Vagina (tissue), 2 donors: ENCODE measurements at regions not wholly inside any gene's neighbourhood (a gene's known extent, or its start where the extent isn't known, plus 50 kb on each side); places are given as distances from the start of the nearest gene placed in this dataset.

Experiments
- DNase-seq, 2 donors: peaks; one replicate each; pipeline ENCODE4 v3.0.0-alpha.2; 2017; ENCODE audit errors: extremely low spot score in 2 of 2
- H3K27ac ChIP-seq: fragments of 200-600 bp; sonication (generic); one replicate; pipeline ENCODE4 v1.5.1; 2019
- H3K27me3 ChIP-seq: fragments of 200-600 bp; sonication (generic); one replicate; pipeline ENCODE4 v1.5.1; 2019
- H3K36me3 ChIP-seq, 2 donors: fragments of 200-600 bp; sonication (generic); one replicate each; pipeline ENCODE4 v1.5.1; 2017 to 2019
- H3K4me1 ChIP-seq: fragments of 200-600 bp; sonication (generic); one replicate; pipeline ENCODE4 v1.5.1; 2019
- H3K4me3 ChIP-seq, 2 donors: fragments of 200-600 bp; sonication (generic); 1 replicate in 1 of 2; 2 replicates in 1 of 2; pipeline ENCODE4 v1.5.1; 2016 to 2019
- H3K9me3 ChIP-seq: fragments of 200-600 bp; sonication (generic); one replicate; pipeline ENCODE4 v1.5.1; 2019
- POLR2A ChIP-seq, 2 donors: fragments of 450-650 bp; IDR thresholded peaks; one replicate each; pipeline ENCODE4 v1.6.1; 2017; ENCODE audit warnings: antibody characterized with exemption in 2 of 2, mild to moderate bottlenecking in 2 of 2, moderate library complexity in 2 of 2
- POLR2AphosphoS5 ChIP-seq, 2 donors: sonication (generic); formaldehyde crosslinking; IDR thresholded peaks; one replicate each; pipeline ENCODE4 v1.9.0; 2017; ENCODE audit warnings: antibody characterized with exemption in 2 of 2, mild to moderate bottlenecking in 2 of 2, low read depth in 1 of 2; ENCODE audit not compliant: insufficient read depth in 1 of 2
- intact Hi-C: fragments of 100-400 bp; cut with DNase I; formaldehyde crosslinking; loops from one replicate; pipeline ENCODE4 v1.15.1; 2023
- TF ChIP-seq, protein P1 (sequence below), 3 experiments: fragments of 450-650 bp in 2 of 3; fragments of 200-600 bp in 1 of 3; sonication (generic) in 1 of 3; IDR thresholded peaks; one replicate each; pipeline ENCODE4 v1.5.1; 2017 to 2019; ENCODE audit warnings: antibody characterized with exemption in 3 of 3, mild to moderate bottlenecking in 2 of 3, moderate library complexity in 2 of 3

GRCh38 chr12:39240587-39240986 lies 202.3 kb downstream of the KIF21A start:
- intact Hi-C loops: no loop called here
- no peaks in the 10 kb centered on the region for H3K4me1 ChIP-seq
- H3K27me3 ChIP-seq: no peaks in the 10 kb centered on the region
- H3K9me3 ChIP-seq: no peaks in the 10 kb centered on the region
- H3K4me3 ChIP-seq: no peak overlapping the region
- no peak for TF ChIP-seq POLR2AphosphoS5 (IDR thresholded peaks at IDR 0.05; ENCODE audit: insufficient read depth in 1 of 2, low read depth in 1 of 2)
- TF ChIP-seq, protein P1, sequence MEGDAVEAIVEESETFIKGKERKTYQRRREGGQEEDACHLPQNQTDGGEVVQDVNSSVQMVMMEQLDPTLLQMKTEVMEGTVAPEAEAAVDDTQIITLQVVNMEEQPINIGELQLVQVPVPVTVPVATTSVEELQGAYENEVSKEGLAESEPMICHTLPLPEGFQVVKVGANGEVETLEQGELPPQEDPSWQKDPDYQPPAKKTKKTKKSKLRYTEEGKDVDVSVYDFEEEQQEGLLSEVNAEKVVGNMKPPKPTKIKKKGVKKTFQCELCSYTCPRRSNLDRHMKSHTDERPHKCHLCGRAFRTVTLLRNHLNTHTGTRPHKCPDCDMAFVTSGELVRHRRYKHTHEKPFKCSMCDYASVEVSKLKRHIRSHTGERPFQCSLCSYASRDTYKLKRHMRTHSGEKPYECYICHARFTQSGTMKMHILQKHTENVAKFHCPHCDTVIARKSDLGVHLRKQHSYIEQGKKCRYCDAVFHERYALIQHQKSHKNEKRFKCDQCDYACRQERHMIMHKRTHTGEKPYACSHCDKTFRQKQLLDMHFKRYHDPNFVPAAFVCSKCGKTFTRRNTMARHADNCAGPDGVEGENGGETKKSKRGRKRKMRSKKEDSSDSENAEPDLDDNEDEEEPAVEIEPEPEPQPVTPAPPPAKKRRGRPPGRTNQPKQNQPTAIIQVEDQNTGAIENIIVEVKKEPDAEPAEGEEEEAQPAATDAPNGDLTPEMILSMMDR (IDR thresholded peaks at IDR 0.05): no peak
- no peak for TF ChIP-seq POLR2A (IDR thresholded peaks at IDR 0.05)
- no peaks in the 10 kb centered on the region for H3K36me3 ChIP-seq
- H3K27ac ChIP-seq: no peak overlapping the region
- no peak for DNase-seq

DNA sequence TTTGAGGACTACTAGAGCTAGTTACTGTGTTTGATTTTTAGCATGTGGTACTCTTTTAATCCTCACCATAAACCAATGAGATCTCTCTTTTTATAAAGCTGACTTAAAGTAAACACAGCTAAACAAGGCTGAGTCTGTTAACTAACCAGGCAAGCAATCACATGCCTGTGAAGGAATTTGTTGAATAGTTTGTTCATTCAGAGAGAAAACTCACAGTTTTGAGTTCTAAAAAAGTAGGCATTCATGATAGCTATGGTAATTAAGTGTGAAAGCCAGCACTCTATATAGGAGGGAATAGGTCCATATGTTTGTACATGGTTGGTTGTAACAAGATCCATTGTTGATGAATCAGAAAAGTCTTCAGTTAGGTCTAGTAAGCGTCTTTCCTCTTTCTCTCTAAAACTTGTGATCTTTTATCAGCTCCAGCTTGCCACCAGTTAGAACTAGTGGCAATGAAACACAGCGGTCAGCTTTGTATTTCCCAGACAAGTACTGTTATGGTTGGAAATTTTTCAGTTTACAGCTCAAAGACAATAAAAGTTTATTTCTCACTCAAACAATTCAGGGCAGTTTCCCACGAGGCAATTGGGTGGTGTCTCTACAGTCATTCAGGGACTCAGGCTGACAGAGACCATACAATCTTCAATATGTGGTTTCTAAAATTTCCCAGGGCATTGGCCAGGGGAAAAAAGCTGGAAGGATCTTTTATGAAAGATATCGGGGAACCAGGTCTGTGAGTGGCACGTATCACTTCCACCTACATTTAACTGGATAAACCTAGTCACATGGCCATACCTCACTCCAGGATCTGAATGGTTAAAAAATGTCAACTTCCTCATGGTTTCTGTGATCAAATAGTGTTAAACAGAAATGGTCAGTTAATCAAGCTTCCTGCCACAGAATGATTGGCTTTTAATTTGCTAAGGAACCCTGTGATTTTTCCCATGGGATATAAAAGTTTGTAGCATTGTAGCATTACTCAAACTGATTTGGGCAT lies 203.1 kb downstream of the KIF21A start:
- Histone ChIP-seq H3K4me3 (no peak overlapping the region), H3K9me3 (no peaks in the 10 kb centered on the region), H3K27ac (no peak overlapping the region), H3K4me1 (no peaks in the 10 kb centered on the region), H3K27me3 (no peaks in the 10 kb centered on the region), H3K36me3 (no peaks in the 10 kb centered on the region)
- intact Hi-C loops: no loop called here
- DNase-seq: no peak
- TF ChIP-seq POLR2A (IDR thresholded peaks at IDR 0.05): no peak
- TF ChIP-seq POLR2AphosphoS5 (IDR thresholded peaks at IDR 0.05; ENCODE audit: insufficient read depth in 1 of 2, low read depth in 1 of 2): no peak
- TF ChIP-seq, protein P1 (IDR thresholded peaks at IDR 0.05): no peak

- no peak overlapping the region for H3K27ac ChIP-seq
- no peak for DNase-seq
- no peaks in the 10 kb centered on the region for H3K4me1 ChIP-seq
- H3K4me3 ChIP-seq: no peak overlapping the region
- H3K9me3 ChIP-seq: no peaks in the 10 kb centered on the region
- no peaks in the 10 kb centered on the region for H3K27me3 ChIP-seq
- no peaks in the 10 kb centered on the region for H3K36me3 ChIP-seq
- intact Hi-C loops: no loop called here
- TF ChIP-seq, protein P1 (IDR thresholded peaks at IDR 0.05): no peak
- TF ChIP-seq POLR2A (IDR thresholded peaks at IDR 0.05) (no peak), POLR2AphosphoS5 (IDR thresholded peaks at IDR 0.05; ENCODE audit: insufficient read depth in 1 of 2, low read depth in 1 of 2) (no peak)
Observed at GRCh38 chr12:39237004-39237403, 205.9 kb downstream of the KIF21A start.

DNA sequence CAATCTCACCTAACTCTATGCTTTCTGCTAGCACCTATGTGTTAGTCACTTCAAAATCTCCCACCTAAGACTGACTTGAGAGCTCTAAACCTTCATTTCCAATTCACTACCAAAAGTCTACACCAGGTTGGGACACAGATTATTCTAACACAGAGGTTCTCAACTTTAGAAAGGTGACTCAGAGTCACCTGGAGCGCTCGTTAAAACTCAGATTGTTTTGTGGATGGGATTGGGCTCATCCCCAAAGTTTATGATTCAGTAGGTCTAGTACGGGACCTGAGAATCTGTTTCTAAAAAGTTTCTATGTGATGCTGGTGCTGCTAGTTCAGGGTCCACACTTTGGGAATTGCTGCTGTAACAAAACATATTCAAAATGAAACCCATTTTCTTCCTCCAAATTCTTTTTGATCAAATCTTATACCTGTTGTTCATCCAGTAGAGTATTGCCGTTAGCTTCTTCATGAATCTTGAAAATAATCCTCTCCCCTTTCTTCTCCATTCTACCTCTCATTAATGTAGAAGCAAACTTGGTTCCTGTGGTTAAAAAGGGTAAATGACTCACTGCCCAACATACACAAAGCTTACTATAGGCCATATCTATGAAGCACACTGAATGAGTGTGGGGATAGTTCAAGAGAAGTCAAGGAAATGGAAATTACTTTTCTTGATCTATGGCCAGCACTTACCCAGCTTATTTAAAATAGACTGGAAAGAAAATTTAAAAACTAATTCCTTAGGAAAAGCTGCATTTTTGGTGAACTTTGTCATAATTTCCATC lies 206.7 kb downstream of the KIF21A start:
- Histone ChIP-seq H3K9me3 (no peaks in the 10 kb centered on the region), H3K4me1 (no peaks in the 10 kb centered on the region), H3K4me3 (no peak overlapping the region), H3K27me3 (no peaks in the 10 kb centered on the region), H3K27ac (no peak overlapping the region), H3K36me3 (no peaks in the 10 kb centered on the region)
- TF ChIP-seq POLR2A (IDR thresholded peaks at IDR 0.05) (no peak), POLR2AphosphoS5 (IDR thresholded peaks at IDR 0.05; ENCODE audit: insufficient read depth in 1 of 2, low read depth in 1 of 2) (no peak)
- TF ChIP-seq, protein P1 (IDR thresholded peaks at IDR 0.05): no peak
- DNase-seq: no peak
- intact Hi-C loops: no loop called here
